Testis (tissue), 2 donors: ENCODE measurements at regions not wholly inside any gene's neighbourhood (a gene's known extent, or its start where the extent isn't known, plus 50 kb on each side); places are given as distances from the start of the nearest gene placed in this dataset.

Experiments
- CTCF ChIP-seq, 3 experiments: fragments of 450-650 bp in 2 of 3; fragments of 200-600 bp in 1 of 3; sonication (generic) in 1 of 3; IDR thresholded peaks; one replicate each; pipeline ENCODE4 v1.5.1; 2016 to 2019; ENCODE audit warnings: antibody characterized with exemption in 3 of 3, mild to moderate bottlenecking in 2 of 3, moderate library complexity in 1 of 3
- POLR2A ChIP-seq: fragments of 450-650 bp; IDR thresholded peaks from one replicate; pipeline ENCODE4 v1.6.1; 2017; ENCODE audit warnings: antibody characterized with exemption, mild to moderate bottlenecking, moderate library complexity

- TF ChIP-seq POLR2A: no peak
- no peak for TF ChIP-seq CTCF (IDR thresholded peaks at IDR 0.05)
These were observed 720.6 kb downstream of the RFPL4B start for GRCh38 chr6:113067612-113068275.
